ENCODE measurements at regions not wholly inside any gene's neighbourhood (a gene's known extent, or its start where the extent isn't known, plus 50 kb on each side); places are given as distances from the start of the nearest gene placed in this dataset.
A peak's percentile ranks its signal among the peaks of the same experiment; 100 is the strongest.

DNA sequence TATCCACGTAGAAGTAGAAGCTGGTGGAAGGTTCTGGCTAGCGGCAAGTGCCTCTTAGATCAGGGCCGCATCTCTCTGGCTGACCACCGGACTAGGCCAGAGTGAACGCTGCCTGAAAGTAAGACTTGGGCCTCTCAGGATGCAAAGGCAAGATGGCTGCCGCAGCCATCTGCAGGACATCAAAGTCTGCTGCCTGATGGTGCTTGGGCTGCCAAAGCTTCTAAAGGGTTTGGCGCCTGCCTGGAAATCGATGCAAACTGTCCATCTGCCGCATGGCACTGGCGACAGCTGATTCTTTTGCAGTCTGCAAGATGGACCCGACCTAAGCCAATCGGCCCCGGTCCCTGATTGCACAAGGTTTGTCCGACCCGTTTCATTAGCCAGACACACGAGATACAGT is 196.7 kb upstream of the TBC1D5 start:
- DNase-seq, result no peak

DNA sequence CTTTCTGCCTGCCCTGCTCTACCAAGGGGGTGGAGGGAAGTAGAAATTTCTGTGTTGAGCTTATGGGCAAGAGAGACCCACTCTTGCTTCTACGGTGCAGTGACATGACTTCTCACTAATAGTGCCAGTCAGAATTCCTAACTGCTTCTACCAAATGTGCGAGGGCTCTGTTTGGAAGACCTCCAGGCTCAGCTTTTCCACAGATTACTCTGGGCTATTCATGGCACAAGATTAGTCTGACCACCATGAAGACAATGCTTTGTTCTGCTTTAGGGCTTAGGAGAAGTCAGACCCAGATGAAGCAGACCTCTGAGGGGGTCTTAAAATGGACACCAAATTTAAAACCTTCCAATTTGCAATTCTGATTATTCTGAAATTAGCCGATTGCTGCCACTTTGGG is 195.9 kb upstream of the TBC1D5 start:
- no peak for DNase-seq

DNA sequence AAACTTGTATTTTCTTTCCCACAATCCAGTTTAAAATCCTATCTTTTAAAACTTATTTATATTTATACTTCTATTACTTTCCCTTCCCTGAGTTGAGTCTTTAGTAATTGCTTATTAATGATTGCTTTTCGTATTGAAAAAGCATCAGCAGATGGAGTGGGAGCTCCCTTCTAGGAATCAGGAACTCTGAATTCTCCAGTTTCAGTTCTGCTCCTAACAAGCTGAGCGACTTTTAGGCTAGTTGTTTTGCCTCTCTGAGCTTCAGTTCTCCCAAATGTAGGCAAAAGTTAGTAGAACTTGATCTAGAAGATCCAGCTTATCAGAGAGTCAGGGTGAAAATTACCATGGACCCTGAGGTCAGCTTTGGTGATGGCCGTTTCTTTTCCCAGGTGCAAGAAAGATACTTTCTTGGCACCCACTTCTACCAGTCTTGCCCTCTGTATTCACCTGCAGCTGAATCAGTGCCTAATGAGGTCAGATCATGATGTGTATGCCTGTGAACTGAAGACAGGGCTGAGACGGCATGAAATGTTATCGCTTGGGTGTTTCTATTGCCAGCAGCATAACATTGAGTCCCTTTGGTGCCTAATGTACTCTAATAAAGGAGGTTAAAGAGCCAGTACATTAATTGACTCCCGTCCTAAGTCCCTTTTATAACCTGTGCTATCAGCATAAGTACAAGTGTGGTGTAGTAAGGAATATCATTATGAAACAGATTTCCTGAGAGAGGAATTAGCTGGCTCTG is 194.5 kb upstream of the TBC1D5 start:
- DNase-seq, result no peak

GRCh38 chr3:17935222-17935621 is 192.8 kb upstream of the TBC1D5 start:
- no peak for DNase-seq

GRCh38 chr3:17932136-17932771 is 189.8 kb upstream of the TBC1D5 start:
- no peak for DNase-seq

- no peak for DNase-seq
Observed at GRCh38 chr3:17931131-17931530, 188.7 kb upstream of the TBC1D5 start.

DNA sequence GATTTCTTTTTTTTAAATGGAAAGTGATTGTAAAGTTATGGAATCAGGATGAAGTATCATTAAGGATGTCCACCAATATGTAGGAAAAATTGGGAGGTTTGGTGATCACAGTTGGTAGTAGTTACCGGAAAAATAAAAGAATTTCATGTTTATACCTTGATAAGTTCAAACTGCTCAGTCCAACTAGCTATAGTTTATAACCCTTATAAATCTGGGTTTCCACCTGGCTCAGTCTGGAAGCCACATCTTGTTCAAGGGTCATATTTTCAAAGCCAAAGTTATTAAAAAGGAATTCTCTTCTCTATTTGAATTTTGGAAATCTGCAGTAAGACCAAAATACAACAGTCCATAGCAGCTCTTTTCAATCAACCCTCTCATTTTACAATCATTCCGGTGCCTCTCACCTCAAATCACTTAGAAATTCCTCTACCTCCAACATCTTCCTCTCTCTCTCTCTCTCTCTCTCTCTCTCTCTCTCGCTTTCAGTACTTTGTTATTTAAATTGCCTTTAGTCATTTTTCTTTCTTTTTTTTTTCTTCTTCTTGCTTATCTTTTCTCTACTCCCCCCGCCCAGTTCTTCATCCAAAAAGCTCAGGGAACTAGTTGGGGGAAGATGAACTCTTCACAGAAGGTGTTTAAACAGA is 186.2 kb upstream of the TBC1D5 start:
- DNase-seq, result no peak

DNA sequence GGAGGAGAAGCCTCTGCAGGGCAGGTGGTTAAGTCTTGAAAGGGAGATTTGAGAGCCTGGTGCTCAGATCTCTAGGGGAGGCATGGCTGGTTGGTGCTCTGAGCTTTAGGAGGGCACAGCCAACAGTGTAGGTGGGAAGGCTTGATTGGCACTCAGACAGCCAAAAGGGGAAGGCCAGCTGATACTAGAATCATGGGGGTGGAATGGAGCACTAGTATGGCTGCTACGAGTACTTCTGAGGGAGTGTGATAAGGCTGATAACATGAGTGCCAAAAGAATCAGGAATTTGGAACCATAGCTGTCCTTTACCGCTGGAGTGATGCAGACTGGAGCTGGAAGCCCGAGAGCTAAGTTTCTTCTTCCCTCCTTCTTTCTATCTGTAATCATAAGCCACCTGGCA is 184.6 kb upstream of the TBC1D5 start:
- DNase-seq, result no peak

- no peak for DNase-seq
Observed at GRCh38 chr3:17915341-17915740, 172.9 kb upstream of the TBC1D5 start.

DNA sequence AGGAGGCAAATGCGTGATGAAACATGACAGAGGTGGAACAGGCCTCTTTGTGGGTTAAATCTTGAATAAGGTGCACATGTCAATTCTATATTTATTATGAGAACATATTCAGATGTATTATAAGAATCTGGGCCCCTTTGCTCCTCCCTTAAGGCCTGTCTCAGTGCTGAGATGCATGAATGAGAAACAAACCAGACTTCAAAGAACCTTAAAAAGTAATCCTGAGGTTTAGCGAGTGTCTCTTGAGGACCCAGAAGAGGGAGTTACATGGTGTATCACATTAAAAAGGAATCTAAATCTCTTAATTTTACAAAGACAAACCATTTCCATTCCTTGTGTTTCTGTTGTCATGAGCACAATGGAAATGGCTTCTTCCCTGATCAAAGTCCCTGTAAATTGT is 170.9 kb upstream of the TBC1D5 start:
- DNase-seq, result no peak

DNA sequence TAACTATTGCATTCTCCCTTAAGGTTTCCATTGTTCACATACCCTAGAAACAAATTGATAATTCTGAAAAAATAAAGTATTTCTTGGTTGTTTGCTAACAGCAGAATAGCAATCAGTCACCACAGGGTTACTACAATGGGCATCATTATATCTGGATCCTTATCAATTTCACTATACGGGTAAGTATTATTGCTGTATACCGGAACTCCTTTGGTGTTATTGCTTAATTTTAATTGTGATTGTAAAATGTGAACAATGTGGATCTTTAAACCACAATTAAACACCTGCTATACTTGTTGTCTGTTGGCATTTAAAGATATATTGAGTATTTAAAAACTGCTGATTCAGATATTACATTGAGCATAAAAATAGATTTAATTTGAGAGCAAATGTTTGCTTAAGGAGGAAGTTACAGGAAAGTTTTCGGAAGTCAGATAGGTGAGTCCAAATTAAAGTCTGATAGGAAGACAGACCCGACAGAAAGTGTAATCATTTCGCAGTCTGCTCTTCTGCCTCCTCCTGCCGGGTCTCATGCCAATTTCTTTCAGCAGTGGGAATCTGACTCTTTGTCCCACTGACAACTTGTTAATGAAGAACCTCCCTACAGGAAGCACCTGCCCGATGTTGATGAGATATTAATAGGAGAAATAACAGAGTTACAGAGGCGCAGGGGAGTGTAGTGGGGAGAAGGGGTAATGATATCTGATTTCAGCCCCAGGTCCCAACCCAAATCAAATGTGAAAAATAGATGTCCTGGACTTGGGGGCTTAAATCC is 169.7 kb upstream of the TBC1D5 start:
- no peak for DNase-seq

DNA sequence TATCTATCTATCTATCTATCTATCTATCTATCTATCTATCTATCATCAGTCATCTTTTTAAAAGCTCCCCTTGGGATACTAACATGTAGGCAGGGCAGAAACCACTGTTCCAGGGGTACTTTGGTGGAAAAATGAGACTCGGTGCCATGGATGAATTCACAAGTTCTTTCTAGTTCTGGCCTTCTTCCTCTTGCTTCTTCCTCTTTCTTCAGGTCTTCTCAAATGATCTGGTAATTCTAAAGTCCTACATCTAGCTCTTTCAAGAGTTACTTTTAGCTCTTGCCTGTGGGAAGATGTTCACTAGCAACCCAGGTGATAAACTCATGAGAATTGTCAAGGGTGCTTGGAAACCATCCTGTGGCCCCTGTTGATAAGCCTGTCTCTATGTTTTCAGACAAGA is 168.5 kb upstream of the TBC1D5 start:
- DNase-seq, result peak; percentile 10

DNA sequence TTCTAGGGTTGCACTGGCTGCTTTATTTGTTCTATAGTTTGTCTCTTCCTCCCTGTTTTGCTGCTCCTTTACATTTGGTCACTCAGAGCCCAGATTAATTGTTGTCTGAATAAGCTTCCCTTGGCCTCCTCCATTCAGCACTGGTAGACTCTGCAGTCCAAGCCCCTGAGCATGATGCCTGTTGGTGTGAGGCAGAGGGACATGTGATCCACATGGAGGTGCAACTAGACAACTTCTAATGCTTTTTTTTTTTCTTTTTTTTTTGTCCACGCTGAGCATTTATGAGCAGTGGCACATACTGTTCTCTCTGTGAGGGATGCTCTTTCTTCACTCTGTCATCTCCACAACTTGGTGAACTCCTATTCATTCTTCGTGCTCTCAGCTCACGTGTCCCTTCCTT is 167.3 kb upstream of the TBC1D5 start:
- DNase-seq, result no peak

DNA sequence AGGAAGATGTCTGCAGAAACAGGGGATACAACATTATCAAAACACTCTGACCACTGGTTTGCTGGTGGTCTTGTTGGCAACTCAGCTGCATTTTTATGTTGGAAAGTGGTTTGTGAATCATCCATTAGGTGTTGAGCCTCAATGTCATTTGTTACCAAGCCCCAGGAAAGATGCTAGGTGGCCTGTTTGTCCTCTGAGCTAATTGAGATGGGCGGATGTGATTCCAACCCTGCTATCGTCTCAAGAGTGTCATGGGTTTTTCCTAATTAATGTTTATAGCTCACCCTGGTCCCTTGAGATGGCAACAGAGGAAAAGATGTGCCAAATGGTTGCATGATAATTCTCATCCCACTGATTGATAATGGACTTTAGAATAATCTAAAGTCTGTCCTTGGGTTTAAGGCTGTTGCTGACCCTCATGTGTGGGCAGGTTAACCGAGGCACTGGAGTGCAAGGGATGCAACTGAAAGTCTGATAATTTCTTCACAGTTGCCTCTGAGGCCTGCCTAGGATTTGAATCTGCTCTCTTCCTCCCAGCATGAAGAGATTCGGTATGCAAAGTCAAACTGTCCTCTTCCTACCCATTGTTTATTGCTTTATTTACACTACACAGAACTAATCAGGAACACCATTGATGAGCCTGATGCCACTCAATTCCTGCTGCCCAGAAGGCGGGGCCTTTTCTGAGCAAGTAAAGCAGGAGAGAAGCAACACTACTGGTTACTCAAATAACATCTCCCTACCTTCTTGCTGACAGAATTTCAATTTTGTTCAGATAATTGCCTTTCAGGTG is 166.2 kb upstream of the TBC1D5 start:
- DNase-seq, result no peak

GRCh38 chr3:17905996-17906395 is 163.6 kb upstream of the TBC1D5 start:
- peak; percentile 92 for DNase-seq

DNA sequence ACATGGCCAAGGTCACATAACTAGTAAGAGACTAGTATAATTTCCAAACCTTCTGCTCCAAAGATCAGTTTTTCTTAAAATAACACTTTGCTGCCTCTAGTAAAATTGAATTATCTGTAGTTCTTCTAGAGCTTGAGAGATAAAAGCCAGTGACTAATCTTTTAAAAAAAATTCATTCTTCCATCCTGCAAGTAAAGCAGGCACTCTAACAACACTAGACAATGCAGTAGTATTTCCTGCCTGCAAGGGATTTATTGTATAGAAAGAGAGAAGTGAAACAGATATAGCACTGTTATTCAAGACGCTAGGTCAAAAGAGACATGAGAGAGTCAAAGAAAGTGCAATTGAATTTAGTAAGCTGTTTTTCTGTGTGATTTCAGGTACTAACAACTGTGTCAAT is 159.5 kb upstream of the TBC1D5 start:
- peak; percentile 13 for DNase-seq

- peak; percentile 69 for DNase-seq
Observed at GRCh38 chr3:17894434-17895060, 152.1 kb upstream of the TBC1D5 start.

DNA sequence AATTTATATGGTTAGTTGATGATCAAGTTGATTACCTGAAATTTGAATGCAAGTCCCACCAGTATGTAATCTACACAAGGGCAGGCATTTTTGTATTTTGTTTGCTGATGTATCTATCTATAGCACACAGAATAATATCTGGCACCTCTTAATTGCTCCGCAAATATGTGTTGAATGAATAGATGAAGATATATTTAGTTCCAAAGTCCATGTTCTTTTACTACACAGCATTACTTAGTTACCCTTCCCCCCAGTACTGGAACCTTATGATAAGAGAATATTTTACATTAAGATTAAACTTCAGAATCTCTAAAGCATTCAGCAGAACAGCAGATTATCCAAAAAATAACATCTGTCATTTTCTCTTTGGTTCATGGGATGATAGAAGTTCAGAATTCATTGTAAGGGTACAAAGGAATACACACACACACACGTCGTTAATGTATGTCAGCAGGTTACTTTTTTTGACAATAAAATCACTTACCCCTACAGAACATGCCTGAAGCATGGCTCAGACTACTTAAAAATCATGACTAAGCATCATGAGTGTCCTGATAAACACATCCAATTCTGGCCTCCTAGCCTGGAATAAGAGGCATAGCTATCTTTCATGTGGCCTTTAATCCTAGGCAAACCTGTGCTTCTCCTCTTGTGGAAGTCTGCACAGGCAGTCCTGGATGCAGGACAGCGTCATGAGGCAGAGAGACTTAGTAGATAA is 148.9 kb upstream of the TBC1D5 start:
- no peak for DNase-seq

DNA sequence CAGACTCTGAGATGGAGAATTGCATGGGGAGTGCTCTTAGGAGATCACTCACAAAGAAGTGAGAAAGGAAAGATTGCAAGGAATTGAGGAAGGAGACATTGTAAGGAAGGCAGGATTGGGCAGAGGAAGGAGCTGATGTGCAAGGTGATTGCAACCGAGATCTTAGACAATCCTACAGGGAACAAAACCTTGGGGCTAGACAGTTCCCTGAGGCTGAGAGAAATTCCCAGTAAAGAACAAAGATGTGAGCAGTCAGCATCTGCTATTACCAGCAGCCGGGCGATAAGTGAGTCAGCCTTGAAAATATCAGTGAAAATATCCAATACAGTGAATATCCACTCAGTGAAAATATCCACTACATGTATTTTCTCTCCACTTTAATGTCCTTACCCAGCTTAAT is 143.6 kb upstream of the TBC1D5 start:
- no peak for DNase-seq

- no peak for DNase-seq
Observed at GRCh38 chr3:17882981-17883380, 140.6 kb upstream of the TBC1D5 start.

DNA sequence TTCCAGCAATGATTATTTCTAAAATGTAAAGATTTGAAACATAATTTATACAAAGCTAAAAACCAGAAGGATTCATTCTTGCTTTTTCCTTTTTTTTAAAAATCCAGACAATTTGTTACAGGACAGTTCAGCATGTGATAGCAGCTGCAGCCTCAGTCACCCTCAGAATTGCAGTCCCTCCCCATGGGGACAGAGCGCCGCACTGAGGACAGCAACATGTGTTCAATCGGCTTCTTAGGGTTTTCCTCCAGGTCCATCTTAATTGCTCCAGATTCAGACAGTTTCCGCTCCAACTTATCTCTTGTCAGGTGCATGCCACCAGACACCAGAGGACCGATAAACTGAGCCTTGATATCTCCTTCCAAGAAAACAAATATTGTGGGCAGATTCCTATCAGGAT is 134.9 kb upstream of the TBC1D5 start:
- DNase-seq, result no peak

DNA sequence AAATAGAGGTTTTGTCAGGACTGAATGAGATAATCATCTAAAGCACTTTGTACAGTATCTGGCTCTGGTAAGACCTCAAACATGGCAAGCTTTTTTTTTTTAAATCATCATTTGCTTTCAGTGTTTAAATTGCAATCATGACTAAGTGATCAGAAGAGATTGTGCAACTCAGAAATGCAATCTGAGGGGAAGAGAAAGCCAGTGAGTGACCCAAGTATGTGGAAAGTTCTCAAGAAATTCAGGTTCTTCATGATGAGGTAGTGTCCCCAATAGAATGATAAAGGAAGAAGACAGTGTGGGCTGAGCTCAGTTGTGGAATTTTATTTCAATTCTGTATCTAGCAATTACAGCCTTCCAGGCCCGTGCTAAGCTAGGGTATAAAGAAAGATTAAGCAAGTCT is 132.2 kb upstream of the TBC1D5 start:
- no peak for DNase-seq

All from GDM1 (cell line).